K562 (cell line): ENCODE measurements at regions not wholly inside any gene's neighbourhood (a gene's known extent, or its start where the extent isn't known, plus 50 kb on each side); places are given as distances from the start of the nearest gene placed in this dataset.

Experiments used
- ATAC-seq: fragments of 200-7000 bp; cut with Tn5 transposase; 3 replicates; pipeline ENCODE4 v1.9.1; 2020; ENCODE audit warnings: moderate library complexity
- BruUV-seq: library from RNA; stranded (reverse); fragments of 400-500 nt; replicated peaks from 2 replicates; lab custom pipeline; 2021; lab: Mats Ljungman, UMichigan
- CTCF ChIA-PET: fragments of 300-600 bp; formaldehyde crosslinking; extraction: SDS; loops from one replicate; lab custom pipeline; 2021; ENCODE audit warnings: low intra/inter-chr PET ratio; lab: Yijun Ruan, JAX
- POLR2A ChIA-PET: fragments of 300-600, 350-650 bp; sonication (Branson Sonifier 250); formaldehyde crosslinking; extraction: SDS; loops from one replicate; lab custom pipeline; 2021; ENCODE audit warnings: antibody characterized with exemption, inconsistent platforms; lab: Yijun Ruan, JAX
- DNase-seq, 4 experiments: peaks; one replicate each; pipeline versions ENCODE4 v3.0.0 to v3.0.0-alpha.2; 2011 to 2018; ENCODE audit warnings: low spot score in 3 of 4, mixed read lengths in 3 of 4; ENCODE audit errors: extremely low read depth in 1 of 4
- FAIRE-seq: peaks from 2 replicates; lab custom pipeline; 2011; peaks lifted over from hg19 to GRCh38; lab: Jason Lieb, UNC
- H2AFZ ChIP-seq: 2 replicates; pipeline ENCODE4 v1.6.0; 2011; ENCODE audit warnings: low read depth, low read length, control low read depth, inconsistent platforms
- H3K27ac ChIP-seq: fragments of 200-600 bp; 3 replicates; pipeline ENCODE4 v1.8.0; 2011; ENCODE audit warnings: low read depth, mild to moderate bottlenecking, control low read depth, inconsistent platforms, low read length, moderate library complexity, mixed read lengths; ENCODE audit errors: extremely low read depth
- H3K27me3 ChIP-seq, 2 experiments: fragments of 300-600 bp in 1 of 2; 2 replicates in 1 of 2; 3 replicates in 1 of 2; pipeline versions ENCODE4 v1.6.0 to v1.8.0; 2011; ENCODE audit warnings: inconsistent platforms in 2 of 2, low read length in 2 of 2, mild to moderate bottlenecking in 1 of 2, mixed read lengths in 1 of 2, moderate library complexity in 1 of 2; ENCODE audit not compliant: control insufficient read depth in 2 of 2, insufficient read depth in 2 of 2
- H3K36me3 ChIP-seq: fragments of 300-600 bp; 3 replicates; pipeline ENCODE4 v1.8.0; 2011; ENCODE audit warnings: mild to moderate bottlenecking, low read length, inconsistent platforms; ENCODE audit not compliant: control insufficient read depth, insufficient read depth
- H3K4me1 ChIP-seq, 2 experiments: fragments of 200-600 bp in 1 of 2; replicated peaks in 1 of 2; 2 replicates in 1 of 2; 3 replicates in 1 of 2; pipeline versions ENCODE4 v1.5.1 to v1.8.0; 2011; ENCODE audit warnings: inconsistent platforms in 2 of 2, low read length in 2 of 2, mild to moderate bottlenecking in 1 of 2, mixed read lengths in 1 of 2, moderate library complexity in 1 of 2; ENCODE audit not compliant: control insufficient read depth in 2 of 2, insufficient read depth in 2 of 2
- H3K4me2 ChIP-seq: 2 replicates; pipeline ENCODE4 v1.6.1; 2011; ENCODE audit warnings: low read length, control low read depth, inconsistent platforms, mixed read lengths; ENCODE audit not compliant: insufficient read depth
- H3K4me3 ChIP-seq: fragments of 200-600 bp; sonication (generic), shearing (Covaris generic); 2 replicates; pipeline ENCODE4 v1.5.1; 2016; ENCODE audit warnings: control low read depth, inconsistent platforms
- H3K79me2 ChIP-seq: fragments of 200-600 bp; 3 replicates; pipeline ENCODE4 v1.8.0; 2011; ENCODE audit warnings: low read length, inconsistent platforms; ENCODE audit not compliant: control insufficient read depth, insufficient read depth
- H3K9ac ChIP-seq, 2 experiments: 2 replicates each; pipeline versions ENCODE4 v1.6.0 to v1.6.1; 2011; ENCODE audit warnings: low read depth in 2 of 2, low read length in 2 of 2, control low read depth in 1 of 2, inconsistent platforms in 1 of 2, mild to moderate bottlenecking in 1 of 2, mixed read lengths in 1 of 2; ENCODE audit not compliant: insufficient read depth in 1 of 2
- H3K9me1 ChIP-seq: one replicate; pipeline ENCODE4 v1.6.0; 2011; ENCODE audit warnings: inconsistent platforms, mild to moderate bottlenecking, low read length, moderate library complexity; ENCODE audit not compliant: control insufficient read depth, insufficient read depth
- H3K9me3 ChIP-seq: replicated peaks from 2 replicates; pipeline ENCODE4 v1.5.1; 2011; ENCODE audit warnings: low read depth, low read length, inconsistent platforms; ENCODE audit not compliant: control insufficient read depth, insufficient read depth
- H4K20me1 ChIP-seq: replicated peaks from 2 replicates; pipeline ENCODE4 v1.6.1; 2011; ENCODE audit warnings: low read length, inconsistent platforms, mixed read lengths; ENCODE audit not compliant: control insufficient read depth, insufficient read depth
- ATF3 ChIP-seq, 2 experiments: fragments of 450-650 bp in 1 of 2; sonication (generic) in 1 of 2; formaldehyde crosslinking in 1 of 2; IDR thresholded peaks in 1 of 2; conservative IDR thresholded peaks in 1 of 2; 2 replicates each; pipeline versions ENCODE4 v1.6.1 to v1.8.1; 2016 to 2023; ENCODE audit warnings: mild to moderate bottlenecking in 2 of 2, moderate library complexity in 2 of 2, inconsistent platforms in 1 of 2, missing genetic modification reagents in 1 of 2
- BCOR ChIP-seq: fragments of 450-650 bp; IDR thresholded peaks from 2 replicates; pipeline ENCODE4 v1.6.1; 2016
- CBFA2T2 ChIP-seq: fragments of 450-650 bp; conservative IDR thresholded peaks from 2 replicates; pipeline ENCODE4 v1.6.1; 2017; ENCODE audit warnings: mild to moderate bottlenecking
- CTCFL ChIP-seq: IDR thresholded peaks from 2 replicates; pipeline ENCODE4 v1.6.1; 2011; ENCODE audit warnings: borderline replicate concordance, low read depth, mild to moderate bottlenecking, moderate library complexity, low read length; ENCODE audit not compliant: insufficient read depth, poor library complexity, severe bottlenecking
- E2F6 ChIP-seq, 2 experiments: IDR thresholded peaks; 2 replicates each; pipeline ENCODE4 v1.6.1; 2011; ENCODE audit warnings: borderline replicate concordance in 1 of 2, control low read depth in 1 of 2, low read depth in 1 of 2, low read length in 1 of 2, mild to moderate bottlenecking in 1 of 2, mixed read lengths in 1 of 2, moderate library complexity in 1 of 2; ENCODE audit not compliant: insufficient read depth in 1 of 2, insufficient read length in 1 of 2, poor library complexity in 1 of 2, severe bottlenecking in 1 of 2; ENCODE audit errors: extremely low read depth in 1 of 2
- ETV1 ChIP-seq: fragments of 450-650 bp; conservative IDR thresholded peaks from 2 replicates; pipeline ENCODE4 v1.6.1; 2016; ENCODE audit warnings: missing genetic modification characterization, control low read depth, low read depth, missing compliant biosample characterization
- HES1 ChIP-seq: fragments of 450-650 bp; IDR thresholded peaks from 2 replicates; pipeline ENCODE4 v1.6.1; 2016; ENCODE audit warnings: low read depth, mild to moderate bottlenecking, moderate library complexity
- JUNB ChIP-seq: fragments of 450-650 bp; formaldehyde crosslinking; conservative IDR thresholded peaks from 2 replicates; pipeline ENCODE4 v1.4.0; 2020; ENCODE audit warnings: mild to moderate bottlenecking
- NKRF ChIP-seq: fragments of 450-650 bp; IDR thresholded peaks from 2 replicates; pipeline ENCODE4 v1.6.1; 2016; ENCODE audit warnings: borderline replicate concordance
- U2AF1 ChIP-seq: fragments of 200-400 bp; formaldehyde crosslinking; optimal IDR thresholded peaks from 2 replicates; pipeline ENCODE3; 2017; ENCODE audit warnings: mild to moderate bottlenecking, low read depth, low read length, moderate library complexity
- ZNF584 ChIP-seq: fragments of 200-800 bp; sonication (Bioruptor generic); IDR thresholded peaks from 2 replicates; pipeline ENCODE4 v1.6.1; 2016; ENCODE audit warnings: low read depth, mild to moderate bottlenecking, missing genetic modification characterization, missing compliant biosample characterization
- ZNF717 ChIP-seq: fragments of 250-450 bp; sonication (Bioruptor Pico); IDR thresholded peaks from 2 replicates; pipeline ENCODE4 v1.5.0; 2021
- ZZZ3 ChIP-seq: fragments of 450-650 bp; IDR thresholded peaks from 2 replicates; pipeline ENCODE4 v1.6.1; 2016; ENCODE audit warnings: antibody characterized with exemption, mild to moderate bottlenecking, moderate library complexity
- WGBS: fragments of 100-300 bp; shearing (Covaris generic); methylation state at CpG from one replicate; pipeline ENCODE4 v1.1.6; 2016; ENCODE audit warnings: low coverage, mixed read lengths; ENCODE audit not compliant: insufficient coverage; ENCODE audit errors: missing lambda C conversion rate; 5-methylcytosine and 5-hydroxymethylcytosine counted together
- in situ Hi-C: fragments of 300-500 bp; cut with MboI; formaldehyde crosslinking; loops from 4 replicates; pipeline ENCODE4 v1.15.0; 2018; ENCODE audit warnings: inconsistent platforms, mixed read lengths
- intact Hi-C: fragments of 100-400 bp; cut with micrococcal nuclease; formaldehyde crosslinking; loops from 2 replicates; pipeline ENCODE4 v1.14.2; 2022

- Histone ChIP-seq H3K4me1 (no peaks in the 10 kb centered on the region), H3K9ac (no peak overlapping the region), H3K9me3 (no peaks in the 10 kb centered on the region), H3K27ac (no peak overlapping the region), H3K27me3 (no peaks in the 10 kb centered on the region; a peak in 1 of 5 replicates), H4K20me1 (no peaks in the 10 kb centered on the region), H2AFZ (no peak overlapping the region), H3K4me2 (no peak overlapping the region), H3K4me3 (no peak overlapping the region), H3K36me3 (no peaks in the 10 kb centered on the region), H3K79me2 (no peaks in the 10 kb centered on the region), H3K9me1 (no peaks in the 10 kb centered on the region)
- no peak for FAIRE-seq
- TF ChIP-seq JUNB (no peak), CBFA2T2 (no peak), E2F6 (IDR thresholded peaks at IDR 0.05; ENCODE audit: borderline replicate concordance in 1 of 2, extremely low read depth in 1 of 2, insufficient read depth in 1 of 2, insufficient read length in 1 of 2, low read depth in 1 of 2, low read length in 1 of 2, poor library complexity in 1 of 2, severe bottlenecking in 1 of 2) (no peak), CTCFL (no peak), ZZZ3 (no peak), ZNF584 (CRISPR knock-in tag) (no peak), BCOR (no peak), ZNF717 (CRISPR knock-in tag) (no peak), NKRF (no peak), ATF3 (IDR thresholded peaks at IDR 0.05) (no peak), ATF3 (CRISPR knock-in tag; conservative IDR thresholded peaks at IDR 0.05) (no peak), HES1 (no peak), ETV1 (tag) (no peak), U2AF1 (no peak)
- POLR2A ChIA-PET = no interaction called here
- no peak for ATAC-seq
- 11% methylated on average over 3 of the region's 3 CpGs for WGBS
- DNase-seq = no peak
- intact Hi-C loops = no loop called here
- in situ Hi-C loops = no loop called here
- CTCF ChIA-PET = no interaction called here
- BruUV-seq = no TSS peak
Observed at GRCh38 chr2:63786471-63786870, 55.2 kb upstream of the UGP2 start.
